K562 (cell line): ENCODE measurements at regions not wholly inside any gene's neighbourhood (a gene's known extent, or its start where the extent isn't known, plus 50 kb on each side); places are given as distances from the start of the nearest gene placed in this dataset.

Experiments
- ATAC-seq: fragments of 200-7000 bp; cut with Tn5 transposase; 3 replicates; pipeline ENCODE4 v1.9.1; 2020; ENCODE audit warnings: moderate library complexity
- BruUV-seq: library from RNA; stranded (reverse); fragments of 400-500 nt; replicated peaks from 2 replicates; lab custom pipeline; 2021; lab: Mats Ljungman, UMichigan
- CTCF ChIA-PET: fragments of 300-600 bp; formaldehyde crosslinking; extraction: SDS; loops from one replicate; lab custom pipeline; 2021; ENCODE audit warnings: low intra/inter-chr PET ratio; lab: Yijun Ruan, JAX
- POLR2A ChIA-PET: fragments of 300-600, 350-650 bp; sonication (Branson Sonifier 250); formaldehyde crosslinking; extraction: SDS; loops from one replicate; lab custom pipeline; 2021; ENCODE audit warnings: antibody characterized with exemption, inconsistent platforms; lab: Yijun Ruan, JAX
- DNase-seq, 4 experiments: peaks; one replicate each; pipeline versions ENCODE4 v3.0.0 to v3.0.0-alpha.2; 2011 to 2018; ENCODE audit warnings: low spot score in 3 of 4, mixed read lengths in 3 of 4; ENCODE audit errors: extremely low read depth in 1 of 4
- FAIRE-seq: peaks from 2 replicates; lab custom pipeline; 2011; peaks lifted over from hg19 to GRCh38; lab: Jason Lieb, UNC
- H2AFZ ChIP-seq: 2 replicates; pipeline ENCODE4 v1.6.0; 2011; ENCODE audit warnings: low read depth, low read length, control low read depth, inconsistent platforms
- H3K27ac ChIP-seq: fragments of 200-600 bp; 3 replicates; pipeline ENCODE4 v1.8.0; 2011; ENCODE audit warnings: low read depth, mild to moderate bottlenecking, control low read depth, inconsistent platforms, low read length, moderate library complexity, mixed read lengths; ENCODE audit errors: extremely low read depth
- H3K27me3 ChIP-seq, 2 experiments: fragments of 300-600 bp in 1 of 2; 2 replicates in 1 of 2; 3 replicates in 1 of 2; pipeline versions ENCODE4 v1.6.0 to v1.8.0; 2011; ENCODE audit warnings: inconsistent platforms in 2 of 2, low read length in 2 of 2, mild to moderate bottlenecking in 1 of 2, mixed read lengths in 1 of 2, moderate library complexity in 1 of 2; ENCODE audit not compliant: control insufficient read depth in 2 of 2, insufficient read depth in 2 of 2
- H3K36me3 ChIP-seq: fragments of 300-600 bp; 3 replicates; pipeline ENCODE4 v1.8.0; 2011; ENCODE audit warnings: mild to moderate bottlenecking, low read length, inconsistent platforms; ENCODE audit not compliant: control insufficient read depth, insufficient read depth
- H3K4me1 ChIP-seq, 2 experiments: fragments of 200-600 bp in 1 of 2; replicated peaks in 1 of 2; 2 replicates in 1 of 2; 3 replicates in 1 of 2; pipeline versions ENCODE4 v1.5.1 to v1.8.0; 2011; ENCODE audit warnings: inconsistent platforms in 2 of 2, low read length in 2 of 2, mild to moderate bottlenecking in 1 of 2, mixed read lengths in 1 of 2, moderate library complexity in 1 of 2; ENCODE audit not compliant: control insufficient read depth in 2 of 2, insufficient read depth in 2 of 2
- H3K4me2 ChIP-seq: 2 replicates; pipeline ENCODE4 v1.6.1; 2011; ENCODE audit warnings: low read length, control low read depth, inconsistent platforms, mixed read lengths; ENCODE audit not compliant: insufficient read depth
- H3K4me3 ChIP-seq: fragments of 200-600 bp; sonication (generic), shearing (Covaris generic); 2 replicates; pipeline ENCODE4 v1.5.1; 2016; ENCODE audit warnings: control low read depth, inconsistent platforms
- H3K79me2 ChIP-seq: fragments of 200-600 bp; 3 replicates; pipeline ENCODE4 v1.8.0; 2011; ENCODE audit warnings: low read length, inconsistent platforms; ENCODE audit not compliant: control insufficient read depth, insufficient read depth
- H3K9ac ChIP-seq, 2 experiments: 2 replicates each; pipeline versions ENCODE4 v1.6.0 to v1.6.1; 2011; ENCODE audit warnings: low read depth in 2 of 2, low read length in 2 of 2, control low read depth in 1 of 2, inconsistent platforms in 1 of 2, mild to moderate bottlenecking in 1 of 2, mixed read lengths in 1 of 2; ENCODE audit not compliant: insufficient read depth in 1 of 2
- H3K9me1 ChIP-seq: one replicate; pipeline ENCODE4 v1.6.0; 2011; ENCODE audit warnings: inconsistent platforms, mild to moderate bottlenecking, low read length, moderate library complexity; ENCODE audit not compliant: control insufficient read depth, insufficient read depth
- H3K9me3 ChIP-seq: replicated peaks from 2 replicates; pipeline ENCODE4 v1.5.1; 2011; ENCODE audit warnings: low read depth, low read length, inconsistent platforms; ENCODE audit not compliant: control insufficient read depth, insufficient read depth
- H4K20me1 ChIP-seq: replicated peaks from 2 replicates; pipeline ENCODE4 v1.6.1; 2011; ENCODE audit warnings: low read length, inconsistent platforms, mixed read lengths; ENCODE audit not compliant: control insufficient read depth, insufficient read depth
- BACH1 ChIP-seq: fragments of 200-800 bp; sonication (Bioruptor generic); IDR thresholded peaks from 2 replicates; pipeline ENCODE4 v1.6.1; 2016; ENCODE audit warnings: missing genetic modification characterization, missing compliant biosample characterization
- BMI1 ChIP-seq: fragments of 150-350 bp; IDR thresholded peaks from 2 replicates; pipeline ENCODE4 v1.6.1; 2014; ENCODE audit warnings: low read length
- IRF2 ChIP-seq: sonication (generic); formaldehyde crosslinking; IDR thresholded peaks from 2 replicates; pipeline ENCODE4 v1.8.1; 2022; ENCODE audit warnings: mild to moderate bottlenecking, missing genetic modification reagents
- MEF2D ChIP-seq: conservative IDR thresholded peaks from 2 replicates; pipeline ENCODE4 v1.6.1; 2016; ENCODE audit warnings: low read depth, missing genetic modification characterization, missing compliant biosample characterization
- NCOA2 ChIP-seq, 2 experiments: fragments of 450-650 bp; IDR thresholded peaks; 2 replicates each; pipeline ENCODE4 v1.6.1; 2018; ENCODE audit warnings: mild to moderate bottlenecking in 2 of 2, moderate library complexity in 1 of 2; ENCODE audit not compliant: partially characterized antibody in 2 of 2
- NFATC3 ChIP-seq: fragments of 450-650 bp; IDR thresholded peaks from 2 replicates; pipeline ENCODE4 v1.6.1; 2017; ENCODE audit warnings: mild to moderate bottlenecking
- RFX5 ChIP-seq: IDR thresholded peaks from 2 replicates; pipeline ENCODE4 v1.6.1; 2011; ENCODE audit warnings: low read depth, mild to moderate bottlenecking, improper control_type of control experiment, low read length
- TAF9B ChIP-seq: fragments of 450-650 bp; IDR thresholded peaks from 2 replicates; pipeline ENCODE4 v1.6.1; 2018; ENCODE audit warnings: mild to moderate bottlenecking; ENCODE audit not compliant: partially characterized antibody
- TFAM ChIP-seq: fragments of 250-450 bp; sonication (Bioruptor Pico); conservative IDR thresholded peaks from 2 replicates; pipeline ENCODE4 v1.5.0; 2021; ENCODE audit warnings: mild to moderate bottlenecking, moderate library complexity
- USF1 ChIP-seq: sonication (generic); formaldehyde crosslinking; IDR thresholded peaks from 2 replicates; pipeline ENCODE4 v1.9.0; 2022; ENCODE audit warnings: mild to moderate bottlenecking, missing genetic modification reagents
- ZFP30 ChIP-seq: fragments of 250-450 bp; sonication (Bioruptor Pico); IDR thresholded peaks from 2 replicates; pipeline ENCODE4 v1.8.0; 2022; ENCODE audit warnings: moderate library complexity, mild to moderate bottlenecking, inconsistent platforms, borderline replicate concordance
- ZKSCAN3 ChIP-seq: fragments of 250-450 bp; sonication (Bioruptor Pico); IDR thresholded peaks from 2 replicates; pipeline ENCODE4 v1.4.0; 2020
- ZNF121 ChIP-seq: sonication (generic); formaldehyde crosslinking; conservative IDR thresholded peaks from 2 replicates; pipeline ENCODE4 v1.8.0; 2022; ENCODE audit warnings: missing genetic modification reagents
- ZNF253 ChIP-seq: fragments of 250-450 bp; sonication (Bioruptor Pico); conservative IDR thresholded peaks from 2 replicates; pipeline ENCODE4 v1.6.1; 2021; ENCODE audit warnings: mild to moderate bottlenecking
- ZNF431 ChIP-seq: sonication (generic); formaldehyde crosslinking; IDR thresholded peaks from 2 replicates; pipeline ENCODE4 v1.8.0; 2022; ENCODE audit warnings: mild to moderate bottlenecking, missing genetic modification reagents
- ZNF436 ChIP-seq: fragments of 250-450, 450-650 bp; sonication (Bioruptor Pico); formaldehyde crosslinking; IDR thresholded peaks from 2 replicates; pipeline ENCODE4 v1.7.0; 2020; ENCODE audit warnings: mild to moderate bottlenecking
- ZNF57 ChIP-seq: fragments of 450-650 bp; formaldehyde crosslinking; IDR thresholded peaks from 2 replicates; pipeline ENCODE4 v1.4.0; 2020; ENCODE audit warnings: mild to moderate bottlenecking, moderate library complexity
- WGBS: fragments of 100-300 bp; shearing (Covaris generic); methylation state at CpG from one replicate; pipeline ENCODE4 v1.1.6; 2016; ENCODE audit warnings: low coverage, mixed read lengths; ENCODE audit not compliant: insufficient coverage; ENCODE audit errors: missing lambda C conversion rate; 5-methylcytosine and 5-hydroxymethylcytosine counted together
- in situ Hi-C: fragments of 300-500 bp; cut with MboI; formaldehyde crosslinking; loops from 4 replicates; pipeline ENCODE4 v1.15.0; 2018; ENCODE audit warnings: inconsistent platforms, mixed read lengths
- intact Hi-C: fragments of 100-400 bp; cut with micrococcal nuclease; formaldehyde crosslinking; loops from 2 replicates; pipeline ENCODE4 v1.14.2; 2022
- TF ChIP-seq, protein P1 (sequence below): sonication (generic); formaldehyde crosslinking; IDR thresholded peaks from 2 replicates; pipeline ENCODE4 v1.8.0; 2022; ENCODE audit warnings: mild to moderate bottlenecking, low read depth, missing genetic modification reagents
- TF ChIP-seq, protein P2 (sequence below): fragments of 250-450 bp; sonication (Bioruptor Pico); IDR thresholded peaks from 2 replicates; pipeline ENCODE4 v1.5.0; 2021; ENCODE audit warnings: mild to moderate bottlenecking, borderline replicate concordance
- TF ChIP-seq, protein P3 (sequence below): sonication (generic); formaldehyde crosslinking; IDR thresholded peaks from 2 replicates; pipeline ENCODE4 v1.8.1; 2023; ENCODE audit warnings: mild to moderate bottlenecking, missing genetic modification reagents

GRCh38 chr10:53434413-53434812 lies 661.8 kb upstream of the MBL2 start (continued):
- TF ChIP-seq ZFP30 (no peak), TFAM (CRISPR knock-in tag) (no peak), ZNF57 (no peak), ZNF253 (no peak), USF1 (no peak), NCOA2 (IDR thresholded peaks at IDR 0.05; ENCODE audit: partially characterized antibody in 2 of 2) (no peak)

DNA sequence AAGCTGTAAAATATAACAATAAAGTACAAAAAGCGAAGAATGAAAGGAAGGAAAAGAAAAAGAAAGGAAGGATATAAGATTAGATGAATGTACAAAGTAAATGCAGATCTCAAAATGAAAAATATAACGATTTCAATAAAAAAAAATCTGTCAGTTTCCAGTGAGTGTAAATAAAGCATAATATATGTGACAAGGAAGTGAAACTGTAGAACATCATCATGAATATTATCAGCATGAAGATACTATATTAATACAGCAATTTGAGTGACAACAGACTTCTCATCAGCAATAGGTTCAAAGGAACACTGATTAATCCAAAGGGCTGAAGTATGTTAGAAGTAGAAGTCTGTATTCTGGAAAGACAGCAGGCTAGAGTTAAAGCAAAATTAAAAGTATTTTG lies 659.5 kb upstream of the MBL2 start:
- 0% methylated on average over 2 of the region's 2 CpGs for WGBS
- Histone ChIP-seq H3K9me1 (no peaks in the 10 kb centered on the region), H3K36me3 (no peaks in the 10 kb centered on the region), H3K4me1 (no peaks in the 10 kb centered on the region), H3K4me3 (no peak overlapping the region), H4K20me1 (no peaks in the 10 kb centered on the region), H2AFZ (no peak overlapping the region), H3K9ac (no peak overlapping the region), H3K27ac (no peak overlapping the region), H3K4me2 (no peak overlapping the region), H3K9me3 (no peaks in the 10 kb centered on the region), H3K79me2 (no peaks in the 10 kb centered on the region), H3K27me3 (no peaks in the 10 kb centered on the region)
- FAIRE-seq (no peak), DNase-seq (no peak), ATAC-seq (no peak)
- intact Hi-C loops: no loop called here
- POLR2A ChIA-PET: no interaction called here
- BruUV-seq: no TSS peak
- CTCF ChIA-PET: no interaction called here
- in situ Hi-C loops: no loop called here
- TF ChIP-seq RFX5 (no peak), BMI1 (no peak), ZNF431 (CRISPR knock-in tag) (no peak), TAF9B (no peak), MEF2D (tag) (no peak), IRF2 (no peak), ZNF121 (CRISPR knock-in tag) (no peak), NFATC3 (no peak), ZKSCAN3 (CRISPR knock-in tag) (no peak), ZNF436 (CRISPR knock-in tag) (no peak), BACH1 (tag) (no peak)
- TF ChIP-seq, protein P1, sequence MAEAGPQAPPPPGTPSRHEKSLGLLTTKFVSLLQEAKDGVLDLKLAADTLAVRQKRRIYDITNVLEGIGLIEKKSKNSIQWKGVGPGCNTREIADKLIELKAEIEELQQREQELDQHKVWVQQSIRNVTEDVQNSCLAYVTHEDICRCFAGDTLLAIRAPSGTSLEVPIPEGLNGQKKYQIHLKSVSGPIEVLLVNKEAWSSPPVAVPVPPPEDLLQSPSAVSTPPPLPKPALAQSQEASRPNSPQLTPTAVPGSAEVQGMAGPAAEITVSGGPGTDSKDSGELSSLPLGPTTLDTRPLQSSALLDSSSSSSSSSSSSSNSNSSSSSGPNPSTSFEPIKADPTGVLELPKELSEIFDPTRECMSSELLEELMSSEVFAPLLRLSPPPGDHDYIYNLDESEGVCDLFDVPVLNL: no peak
- TF ChIP-seq, protein P2, sequence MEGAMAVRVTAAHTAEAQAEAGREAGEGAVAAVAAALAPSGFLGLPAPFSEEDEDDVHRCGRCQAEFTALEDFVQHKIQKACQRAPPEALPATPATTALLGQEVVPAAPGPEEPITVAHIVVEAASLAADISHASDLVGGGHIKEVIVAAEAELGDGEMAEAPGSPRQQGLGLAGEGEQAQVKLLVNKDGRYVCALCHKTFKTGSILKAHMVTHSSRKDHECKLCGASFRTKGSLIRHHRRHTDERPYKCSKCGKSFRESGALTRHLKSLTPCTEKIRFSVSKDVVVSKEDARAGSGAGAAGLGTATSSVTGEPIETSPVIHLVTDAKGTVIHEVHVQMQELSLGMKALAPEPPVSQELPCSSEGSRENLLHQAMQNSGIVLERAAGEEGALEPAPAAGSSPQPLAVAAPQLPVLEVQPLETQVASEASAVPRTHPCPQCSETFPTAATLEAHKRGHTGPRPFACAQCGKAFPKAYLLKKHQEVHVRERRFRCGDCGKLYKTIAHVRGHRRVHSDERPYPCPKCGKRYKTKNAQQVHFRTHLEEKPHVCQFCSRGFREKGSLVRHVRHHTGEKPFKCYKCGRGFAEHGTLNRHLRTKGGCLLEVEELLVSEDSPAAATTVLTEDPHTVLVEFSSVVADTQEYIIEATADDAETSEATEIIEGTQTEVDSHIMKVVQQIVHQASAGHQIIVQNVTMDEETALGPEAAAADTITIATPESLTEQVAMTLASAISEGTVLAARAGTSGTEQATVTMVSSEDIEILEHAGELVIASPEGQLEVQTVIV (CRISPR knock-in tag): no peak
- TF ChIP-seq, protein P3, sequence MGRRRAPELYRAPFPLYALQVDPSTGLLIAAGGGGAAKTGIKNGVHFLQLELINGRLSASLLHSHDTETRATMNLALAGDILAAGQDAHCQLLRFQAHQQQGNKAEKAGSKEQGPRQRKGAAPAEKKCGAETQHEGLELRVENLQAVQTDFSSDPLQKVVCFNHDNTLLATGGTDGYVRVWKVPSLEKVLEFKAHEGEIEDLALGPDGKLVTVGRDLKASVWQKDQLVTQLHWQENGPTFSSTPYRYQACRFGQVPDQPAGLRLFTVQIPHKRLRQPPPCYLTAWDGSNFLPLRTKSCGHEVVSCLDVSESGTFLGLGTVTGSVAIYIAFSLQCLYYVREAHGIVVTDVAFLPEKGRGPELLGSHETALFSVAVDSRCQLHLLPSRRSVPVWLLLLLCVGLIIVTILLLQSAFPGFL: no peak
